ENCODE measurements at regions not wholly inside any gene's neighbourhood (a gene's known extent, or its start where the extent isn't known, plus 50 kb on each side); places are given as distances from the start of the nearest gene placed in this dataset.

DNA sequence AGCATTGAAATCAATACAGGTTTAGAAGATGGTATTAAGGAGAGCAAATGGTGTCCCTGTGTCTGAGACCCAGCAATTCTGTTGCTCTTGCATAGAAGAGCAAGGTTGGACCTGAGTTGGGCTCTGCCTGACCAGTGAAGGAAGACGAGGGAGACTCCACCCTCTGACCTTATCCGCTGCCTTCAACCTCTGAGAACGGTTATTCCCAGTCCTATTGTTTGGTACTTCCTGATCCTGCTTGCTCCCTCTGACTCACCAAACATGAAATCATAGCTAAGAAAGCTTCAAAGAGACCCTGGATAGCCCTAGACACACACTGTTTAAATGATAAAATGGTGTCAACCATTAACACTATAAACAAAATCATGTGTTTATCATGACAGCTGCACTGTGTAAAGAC lies 218.5 kb downstream of the PLK2 start:
- TF ChIP-seq ZNF384 (IDR thresholded peaks at IDR 0.05) (no peak), SUZ12 (IDR thresholded peaks at IDR 0.05) (no peak), TARDBP (IDR thresholded peaks at IDR 0.05) (no peak), SP1 (IDR thresholded peaks at IDR 0.05) (no peak), NFRKB (IDR thresholded peaks at IDR 0.05) (no peak), BHLHE40 (IDR thresholded peaks at IDR 0.05; ENCODE audit: borderline replicate concordance) (no peak), LEF1 (IDR thresholded peaks at IDR 0.05; ENCODE audit: borderline replicate concordance) (no peak), FOXK2 (IDR thresholded peaks at IDR 0.05) (no peak), L3MBTL2 (conservative IDR thresholded peaks at IDR 0.05) (no peak), ELF4 (IDR thresholded peaks at IDR 0.05) (no peak), FOXM1 (IDR thresholded peaks at IDR 0.05; ENCODE audit: borderline replicate concordance) (no peak)
